K562 (cell line): ENCODE measurements at regions not wholly inside any gene's neighbourhood (a gene's known extent, or its start where the extent isn't known, plus 50 kb on each side); places are given as distances from the start of the nearest gene placed in this dataset.

Source experiments
- ATAC-seq: fragments of 200-7000 bp; cut with Tn5 transposase; 3 replicates; pipeline ENCODE4 v1.9.1; 2020; ENCODE audit warnings: moderate library complexity
- BruUV-seq: library from RNA; stranded (reverse); fragments of 400-500 nt; replicated peaks from 2 replicates; lab custom pipeline; 2021; lab: Mats Ljungman, UMichigan
- CTCF ChIA-PET: fragments of 300-600 bp; formaldehyde crosslinking; extraction: SDS; loops from one replicate; lab custom pipeline; 2021; ENCODE audit warnings: low intra/inter-chr PET ratio; lab: Yijun Ruan, JAX
- POLR2A ChIA-PET: fragments of 300-600, 350-650 bp; sonication (Branson Sonifier 250); formaldehyde crosslinking; extraction: SDS; loops from one replicate; lab custom pipeline; 2021; ENCODE audit warnings: antibody characterized with exemption, inconsistent platforms; lab: Yijun Ruan, JAX
- DNase-seq, 4 experiments: peaks; one replicate each; pipeline versions ENCODE4 v3.0.0 to v3.0.0-alpha.2; 2011 to 2018; ENCODE audit warnings: low spot score in 3 of 4, mixed read lengths in 3 of 4; ENCODE audit errors: extremely low read depth in 1 of 4
- FAIRE-seq: peaks from 2 replicates; lab custom pipeline; 2011; peaks lifted over from hg19 to GRCh38; lab: Jason Lieb, UNC
- H2AFZ ChIP-seq: 2 replicates; pipeline ENCODE4 v1.6.0; 2011; ENCODE audit warnings: low read depth, low read length, control low read depth, inconsistent platforms
- H3K27ac ChIP-seq: fragments of 200-600 bp; 3 replicates; pipeline ENCODE4 v1.8.0; 2011; ENCODE audit warnings: low read depth, mild to moderate bottlenecking, control low read depth, inconsistent platforms, low read length, moderate library complexity, mixed read lengths; ENCODE audit errors: extremely low read depth
- H3K27me3 ChIP-seq, 2 experiments: fragments of 300-600 bp in 1 of 2; 2 replicates in 1 of 2; 3 replicates in 1 of 2; pipeline versions ENCODE4 v1.6.0 to v1.8.0; 2011; ENCODE audit warnings: inconsistent platforms in 2 of 2, low read length in 2 of 2, mild to moderate bottlenecking in 1 of 2, mixed read lengths in 1 of 2, moderate library complexity in 1 of 2; ENCODE audit not compliant: control insufficient read depth in 2 of 2, insufficient read depth in 2 of 2
- H3K36me3 ChIP-seq: fragments of 300-600 bp; 3 replicates; pipeline ENCODE4 v1.8.0; 2011; ENCODE audit warnings: mild to moderate bottlenecking, low read length, inconsistent platforms; ENCODE audit not compliant: control insufficient read depth, insufficient read depth
- H3K4me1 ChIP-seq, 2 experiments: fragments of 200-600 bp in 1 of 2; replicated peaks in 1 of 2; 2 replicates in 1 of 2; 3 replicates in 1 of 2; pipeline versions ENCODE4 v1.5.1 to v1.8.0; 2011; ENCODE audit warnings: inconsistent platforms in 2 of 2, low read length in 2 of 2, mild to moderate bottlenecking in 1 of 2, mixed read lengths in 1 of 2, moderate library complexity in 1 of 2; ENCODE audit not compliant: control insufficient read depth in 2 of 2, insufficient read depth in 2 of 2
- H3K4me2 ChIP-seq: 2 replicates; pipeline ENCODE4 v1.6.1; 2011; ENCODE audit warnings: low read length, control low read depth, inconsistent platforms, mixed read lengths; ENCODE audit not compliant: insufficient read depth
- H3K4me3 ChIP-seq: fragments of 200-600 bp; sonication (generic), shearing (Covaris generic); 2 replicates; pipeline ENCODE4 v1.5.1; 2016; ENCODE audit warnings: control low read depth, inconsistent platforms
- H3K79me2 ChIP-seq: fragments of 200-600 bp; 3 replicates; pipeline ENCODE4 v1.8.0; 2011; ENCODE audit warnings: low read length, inconsistent platforms; ENCODE audit not compliant: control insufficient read depth, insufficient read depth
- H3K9ac ChIP-seq, 2 experiments: 2 replicates each; pipeline versions ENCODE4 v1.6.0 to v1.6.1; 2011; ENCODE audit warnings: low read depth in 2 of 2, low read length in 2 of 2, control low read depth in 1 of 2, inconsistent platforms in 1 of 2, mild to moderate bottlenecking in 1 of 2, mixed read lengths in 1 of 2; ENCODE audit not compliant: insufficient read depth in 1 of 2
- H3K9me1 ChIP-seq: one replicate; pipeline ENCODE4 v1.6.0; 2011; ENCODE audit warnings: inconsistent platforms, mild to moderate bottlenecking, low read length, moderate library complexity; ENCODE audit not compliant: control insufficient read depth, insufficient read depth
- H3K9me3 ChIP-seq: replicated peaks from 2 replicates; pipeline ENCODE4 v1.5.1; 2011; ENCODE audit warnings: low read depth, low read length, inconsistent platforms; ENCODE audit not compliant: control insufficient read depth, insufficient read depth
- H4K20me1 ChIP-seq: replicated peaks from 2 replicates; pipeline ENCODE4 v1.6.1; 2011; ENCODE audit warnings: low read length, inconsistent platforms, mixed read lengths; ENCODE audit not compliant: control insufficient read depth, insufficient read depth
- ADNP ChIP-seq: fragments of 200-800 bp; sonication (Bioruptor generic); IDR thresholded peaks from 2 replicates; pipeline ENCODE4 v1.6.1; 2016; ENCODE audit warnings: missing genetic modification characterization, missing compliant biosample characterization
- GATAD2A ChIP-seq: fragments of 450-650 bp; IDR thresholded peaks from 2 replicates; pipeline ENCODE4 v1.6.1; 2017
- MED1 ChIP-seq: sonication (generic); formaldehyde crosslinking; IDR thresholded peaks from 2 replicates; pipeline ENCODE4 v1.8.1; 2023; ENCODE audit warnings: missing genetic modification reagents, borderline replicate concordance
- RAD51 ChIP-seq: fragments of 450-650 bp; IDR thresholded peaks from 2 replicates; pipeline ENCODE4 v1.7.1; 2016; ENCODE audit warnings: low read depth, mild to moderate bottlenecking, borderline replicate concordance
- SMARCE1 ChIP-seq: fragments of 450-650 bp; IDR thresholded peaks from 2 replicates; pipeline ENCODE4 v1.7.1; 2016; ENCODE audit warnings: mild to moderate bottlenecking
- SMC3 ChIP-seq: conservative IDR thresholded peaks from 2 replicates; pipeline ENCODE4 v1.6.1; 2011; ENCODE audit warnings: low read depth, low read length, improper control_type of control experiment; ENCODE audit not compliant: insufficient read depth
- ZNF184 ChIP-seq: sonication (generic); formaldehyde crosslinking; IDR thresholded peaks from 2 replicates; pipeline ENCODE4 v1.5.0; 2020; ENCODE audit warnings: missing genetic modification reagents
- ZNF436 ChIP-seq: fragments of 250-450, 450-650 bp; sonication (Bioruptor Pico); formaldehyde crosslinking; IDR thresholded peaks from 2 replicates; pipeline ENCODE4 v1.7.0; 2020; ENCODE audit warnings: mild to moderate bottlenecking
- ZNF445 ChIP-seq: fragments of 250-450 bp; sonication (Bioruptor Pico); IDR thresholded peaks from 2 replicates; pipeline ENCODE4 v1.4.0; 2020; ENCODE audit warnings: low read depth, mild to moderate bottlenecking, moderate library complexity
- ZNF717 ChIP-seq: fragments of 250-450 bp; sonication (Bioruptor Pico); IDR thresholded peaks from 2 replicates; pipeline ENCODE4 v1.5.0; 2021
- WGBS: fragments of 100-300 bp; shearing (Covaris generic); methylation state at CpG from one replicate; pipeline ENCODE4 v1.1.6; 2016; ENCODE audit warnings: low coverage, mixed read lengths; ENCODE audit not compliant: insufficient coverage; ENCODE audit errors: missing lambda C conversion rate; 5-methylcytosine and 5-hydroxymethylcytosine counted together
- in situ Hi-C: fragments of 300-500 bp; cut with MboI; formaldehyde crosslinking; loops from 4 replicates; pipeline ENCODE4 v1.15.0; 2018; ENCODE audit warnings: inconsistent platforms, mixed read lengths
- intact Hi-C: fragments of 100-400 bp; cut with micrococcal nuclease; formaldehyde crosslinking; loops from 2 replicates; pipeline ENCODE4 v1.14.2; 2022

DNA sequence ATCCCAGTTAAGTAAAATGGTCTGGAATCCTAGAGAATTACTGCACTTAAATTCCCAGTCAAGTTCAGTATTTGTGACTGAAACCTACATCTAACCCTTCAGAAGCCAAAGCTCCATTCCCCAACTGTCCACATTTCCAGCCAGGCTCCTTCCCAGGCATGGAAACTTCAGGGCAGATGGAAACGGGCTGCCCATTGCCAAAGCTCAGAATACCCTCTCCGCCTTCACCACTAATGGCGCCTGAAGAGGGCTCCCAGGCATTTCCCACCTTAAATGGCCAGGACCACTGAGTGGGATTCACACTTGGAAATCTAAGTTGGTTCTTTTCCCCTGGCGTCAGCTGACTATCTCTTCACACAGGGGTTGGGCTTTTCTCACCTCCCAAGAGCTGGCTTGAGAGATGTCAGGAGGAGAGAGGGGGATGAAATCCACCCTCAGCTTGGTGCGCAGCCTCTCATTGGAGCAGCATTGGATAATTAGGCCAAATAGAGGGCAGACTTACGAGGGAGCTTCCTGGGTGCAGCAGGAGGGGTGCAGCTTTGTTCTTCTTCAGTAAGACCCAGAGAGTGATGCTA is 82.9 kb downstream of the ANKRD60 start:
- Histone ChIP-seq H3K27ac (no peak overlapping the region), H3K4me2 (no peak overlapping the region), H3K9me3 (no peaks in the 10 kb centered on the region), H3K4me1 (no peaks in the 10 kb centered on the region), H3K9ac (no peak overlapping the region), H3K27me3 (peaks cover 0 to 35% of the 10 kb centered on the region in 2 experiments; a peak in 3 of 5 replicates), H4K20me1 (no peaks in the 10 kb centered on the region), H2AFZ (no peak overlapping the region), H3K4me3 (no peak overlapping the region), H3K36me3 (no peaks in the 10 kb centered on the region), H3K79me2 (no peaks in the 10 kb centered on the region), H3K9me1 (no peaks in the 10 kb centered on the region)
- TF ChIP-seq ADNP (no peak), ZNF717 (no peak), SMC3 (no peak), SMARCE1 (no peak), ZNF445 (CRISPR knock-in tag) (no peak), MED1 (CRISPR knock-in tag) (no peak), ZNF184 (CRISPR knock-in tag) (no peak), ZNF436 (CRISPR knock-in tag) (no peak), GATAD2A (no peak), RAD51 (no peak)
- in situ Hi-C loops (no loop called here), intact Hi-C loops (no loop called here)
- no peak for FAIRE-seq
- 3% methylated on average over 6 of the region's 6 CpGs for WGBS
- no peak for ATAC-seq
- no peak for DNase-seq
- POLR2A ChIA-PET: interaction anchor here (0.8 kb wide), 1 partner anchor 1425 kb away, joined by 3 read pairs; no protein-coding TSS in a partner anchor
- CTCF ChIA-PET: no interaction called here
- BruUV-seq: no TSS peak
